ENCODE measurements at regions not wholly inside any gene's neighbourhood (a gene's known extent, or its start where the extent isn't known, plus 50 kb on each side); places are given as distances from the start of the nearest gene placed in this dataset.
"Not testable (repeated sequence)": the region's sequence is repeated elsewhere in the genome, so short reads cannot be mapped to it uniquely, and the experiment has no call there.

DNA sequence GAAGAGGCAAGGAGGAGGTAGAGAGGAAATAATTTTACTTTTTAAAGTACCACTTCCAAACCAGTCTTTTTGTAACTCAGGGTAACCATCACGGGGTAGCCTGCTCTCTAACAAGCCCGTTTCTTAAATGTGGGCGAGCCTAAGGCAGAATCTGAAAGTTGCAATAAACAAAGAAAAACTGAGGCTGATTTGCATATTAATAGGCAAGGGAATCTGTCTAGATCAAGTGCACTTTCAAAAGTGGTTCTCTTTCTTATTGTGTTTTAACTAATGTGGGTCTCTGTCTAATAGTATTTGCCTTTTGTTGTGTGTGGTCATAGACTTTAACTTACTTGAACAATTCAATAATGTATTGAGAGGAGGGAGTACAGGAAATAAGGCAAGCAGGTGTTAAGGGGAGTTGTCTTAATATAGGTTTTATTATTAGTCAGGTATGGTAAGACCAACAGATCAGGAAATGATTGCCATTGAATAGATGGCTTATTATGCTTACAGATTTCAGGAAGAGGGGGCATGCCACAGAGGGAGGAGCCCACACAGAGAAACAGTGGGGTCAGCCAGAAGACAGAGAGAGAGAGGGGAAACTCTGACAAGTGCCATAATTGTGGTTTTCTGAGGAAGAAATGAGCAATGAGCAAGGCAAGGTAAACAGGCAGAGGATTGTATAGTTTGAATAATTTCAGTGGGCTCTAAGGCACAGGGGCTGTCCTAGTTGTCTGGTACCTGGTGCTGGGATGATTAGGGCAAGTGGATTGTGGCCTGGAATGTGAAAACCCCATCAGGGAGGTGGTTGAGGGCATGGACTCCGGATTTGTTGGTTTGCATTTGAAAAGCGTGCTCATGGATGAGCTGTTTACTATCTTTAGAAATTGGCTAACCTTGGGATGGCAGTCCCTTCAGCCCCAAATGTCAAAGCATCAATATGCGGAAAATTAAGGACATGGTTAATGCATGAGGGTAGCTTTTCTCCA, 237.2 kb downstream of the TOX3 start:
- no peak for DNase-seq

DNA sequence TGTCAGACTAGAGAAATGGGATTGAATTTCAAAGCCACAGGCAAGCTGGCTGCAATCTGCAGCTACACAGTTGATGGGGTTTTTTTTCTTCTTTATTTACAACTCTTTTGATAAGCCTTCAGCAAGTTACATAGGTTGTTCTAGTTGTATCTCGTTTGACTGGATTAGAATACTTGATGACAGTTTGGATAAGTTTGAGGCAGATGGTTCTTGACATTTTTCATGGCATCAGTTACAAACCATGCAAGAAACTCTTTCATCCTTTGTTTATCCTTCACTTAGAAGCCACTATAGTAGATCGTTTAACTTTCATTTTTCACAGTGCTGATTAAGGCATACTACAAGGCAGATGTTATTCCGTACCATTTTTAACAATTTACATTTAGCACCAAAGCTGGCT, 238.9 kb downstream of the TOX3 start:
- no peak for DNase-seq

DNA sequence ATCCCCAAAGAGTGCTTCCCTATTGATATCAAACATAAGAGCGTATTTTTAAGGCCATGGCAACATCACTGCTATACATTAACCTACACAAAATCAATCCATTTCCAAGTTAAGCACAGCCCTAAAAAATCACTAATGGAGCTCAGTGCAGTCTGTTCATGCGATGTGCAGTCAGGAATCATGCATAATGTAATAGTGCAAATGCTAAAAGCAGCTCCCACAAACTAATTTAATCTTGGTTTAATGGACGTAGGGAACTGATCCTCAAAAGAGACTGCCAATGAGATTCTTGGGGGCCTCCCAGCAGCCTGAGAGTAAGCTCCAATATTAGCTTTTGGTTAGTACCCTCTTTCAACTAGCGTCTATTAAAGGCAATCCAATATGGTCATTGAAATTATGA, 245.9 kb downstream of the TOX3 start:
- DNase-seq = no peak

DNA sequence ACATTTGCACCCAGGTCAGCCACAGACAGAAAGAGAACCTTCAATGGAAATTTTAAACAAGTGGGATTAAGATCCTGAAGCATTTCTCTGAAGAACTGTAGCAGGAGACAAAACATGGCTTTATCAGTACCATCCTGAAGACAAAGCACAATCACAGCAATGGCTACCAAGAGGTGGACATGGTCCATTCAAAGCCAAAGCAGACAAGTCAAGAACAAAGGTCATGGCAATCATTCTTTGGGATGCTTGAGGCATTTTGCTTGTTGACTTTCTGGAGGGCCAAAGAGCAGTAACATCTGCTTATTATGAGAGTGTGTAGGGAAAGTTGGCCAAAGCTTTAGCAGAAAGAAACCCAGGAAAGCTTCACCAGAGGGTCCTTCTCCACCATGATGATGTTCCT, 248.2 kb downstream of the TOX3 start:
- DNase-seq = no peak

DNA sequence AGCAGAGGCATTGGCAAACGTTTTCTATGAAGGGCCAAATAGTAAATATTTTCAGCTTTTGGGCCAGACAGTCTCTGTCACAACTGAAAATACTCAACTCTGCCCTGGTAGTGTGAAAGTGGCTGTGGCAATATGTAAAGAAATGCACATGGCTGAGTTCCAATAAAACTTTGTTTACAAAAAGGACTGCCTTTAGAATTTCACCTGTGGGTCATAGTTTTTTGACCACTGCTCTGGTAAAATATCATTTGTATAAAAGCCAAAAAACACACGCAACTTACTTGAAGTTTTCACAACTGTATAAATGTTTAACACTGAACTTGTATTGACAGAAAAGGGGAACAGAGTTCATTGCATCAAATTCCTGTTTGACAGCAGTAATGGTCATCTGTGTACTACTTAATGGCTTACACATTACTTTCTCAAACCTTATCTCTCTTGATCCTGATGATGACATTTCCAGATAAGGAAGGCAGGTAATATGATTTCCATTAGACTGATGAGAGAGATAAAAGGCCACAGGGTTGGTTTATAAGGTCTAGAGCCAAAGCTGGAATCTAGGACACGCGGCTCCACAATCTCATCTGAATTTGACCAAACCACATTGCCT, 250.1 kb downstream of the TOX3 start:
- not testable (repeated sequence) for DNase-seq

DNA sequence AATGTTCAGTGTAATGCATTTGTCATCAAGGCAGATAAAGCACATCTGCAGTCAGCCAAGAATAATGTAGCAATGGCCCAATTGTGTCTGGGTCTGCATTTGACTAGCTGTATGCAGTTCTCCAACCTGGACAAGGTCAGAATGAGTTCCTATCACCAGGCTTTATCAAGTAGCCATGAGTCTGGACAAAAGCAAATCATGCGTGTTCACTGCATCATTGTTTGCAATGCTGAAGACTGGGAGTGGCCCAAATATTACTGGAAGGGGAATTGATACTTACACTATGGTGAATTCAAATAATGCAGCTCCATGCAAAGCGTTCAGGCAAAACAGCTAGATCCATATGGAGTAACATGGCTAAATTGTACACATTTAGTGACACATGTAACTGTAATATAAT, 250.9 kb downstream of the TOX3 start:
- DNase-seq = no peak

DNA sequence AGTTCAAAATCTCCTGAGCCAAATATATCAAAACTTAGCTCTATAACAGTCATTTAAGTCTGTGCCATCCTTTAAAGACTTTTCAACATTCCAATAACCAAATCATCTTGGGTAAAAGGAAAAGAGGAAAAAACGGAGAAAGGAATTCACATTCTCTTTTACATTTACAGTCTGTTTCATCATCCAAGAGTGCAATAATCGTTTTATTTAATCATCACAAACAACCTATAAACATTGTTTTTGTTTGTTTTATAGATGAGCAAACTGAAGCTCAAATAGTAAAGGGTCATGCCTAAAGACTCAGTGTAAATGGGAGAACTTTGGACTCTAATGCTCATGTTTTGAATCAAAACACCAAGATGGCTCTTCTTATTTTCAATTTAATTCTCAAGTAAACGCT, 252.3 kb downstream of the TOX3 start:
- no peak for DNase-seq

DNA sequence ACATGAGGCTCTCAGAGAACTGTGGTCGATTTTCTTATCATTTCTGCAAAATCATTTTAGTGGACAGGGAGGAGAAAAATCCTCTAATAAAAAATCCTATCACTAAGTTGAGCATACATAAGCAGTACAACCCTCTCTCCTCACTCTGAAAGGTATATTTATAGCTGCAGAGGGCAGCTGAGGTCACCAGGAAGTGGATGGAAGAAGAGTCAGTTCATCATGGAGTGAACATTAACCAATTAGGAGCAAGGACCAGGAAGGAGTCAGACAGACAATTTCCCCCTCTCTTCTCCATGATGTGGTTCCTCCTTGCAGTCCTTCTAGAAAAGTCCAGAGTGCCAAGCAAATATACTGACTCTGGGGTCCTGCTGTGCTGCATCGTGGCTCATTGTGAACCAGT, 253.7 kb downstream of the TOX3 start:
- DNase-seq = no peak

DNA sequence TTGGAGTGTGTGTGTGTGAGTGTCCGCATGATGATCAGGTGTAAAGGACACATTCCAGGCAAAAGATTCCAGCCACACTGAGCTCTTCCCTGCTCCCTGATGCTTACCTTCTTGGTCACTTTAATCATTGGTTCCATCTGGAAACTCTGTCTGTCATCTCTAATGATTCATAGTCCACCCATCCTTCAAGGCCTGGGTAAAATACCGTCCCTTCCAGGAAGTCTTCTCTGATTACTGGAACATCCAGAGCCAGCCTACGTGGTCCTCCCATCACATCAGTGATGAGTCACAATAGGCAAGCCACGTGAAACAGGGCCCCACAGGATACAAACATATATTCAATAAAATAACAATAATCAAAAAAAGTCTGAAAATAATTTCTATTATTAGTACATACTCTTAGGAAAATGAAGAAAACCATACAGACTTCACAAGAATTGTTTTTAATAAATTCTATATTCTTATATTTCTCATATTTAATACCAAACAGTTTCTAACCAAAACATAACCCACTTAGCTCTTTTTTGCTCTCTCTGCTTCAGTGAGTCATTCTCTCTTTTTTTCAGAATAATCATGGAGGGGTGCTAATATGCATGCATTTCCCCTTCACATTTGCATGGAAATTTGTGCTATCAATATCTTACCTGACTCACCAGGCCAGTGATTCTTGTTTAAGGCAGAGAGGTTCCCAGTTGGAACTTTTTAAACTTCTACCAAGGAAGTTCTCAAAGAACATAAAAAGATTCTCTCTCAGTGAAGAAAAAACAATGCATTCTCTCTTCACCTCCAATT, 263.2 kb downstream of the TOX3 start:
- DNase-seq = no peak

DNA sequence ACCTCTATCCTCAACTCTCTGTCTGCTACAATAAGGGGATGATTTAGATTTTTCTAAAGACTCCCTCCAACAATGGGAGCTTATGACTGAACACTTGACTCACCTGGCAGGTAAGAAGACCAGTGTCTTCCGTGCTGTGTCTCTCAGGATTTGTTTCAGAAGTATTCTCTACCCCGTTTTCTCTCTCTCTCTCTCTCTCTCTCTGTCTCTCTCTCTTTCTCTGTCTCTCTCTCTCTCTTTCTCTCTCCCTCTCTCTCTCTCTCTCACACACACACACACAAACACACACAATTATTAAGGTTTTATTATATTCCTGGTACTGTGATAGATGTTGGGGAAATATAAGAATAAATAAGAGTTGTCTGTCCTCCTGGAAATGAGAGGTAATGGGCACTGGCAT, 263.9 kb downstream of the TOX3 start:
- DNase-seq = no peak

DNA sequence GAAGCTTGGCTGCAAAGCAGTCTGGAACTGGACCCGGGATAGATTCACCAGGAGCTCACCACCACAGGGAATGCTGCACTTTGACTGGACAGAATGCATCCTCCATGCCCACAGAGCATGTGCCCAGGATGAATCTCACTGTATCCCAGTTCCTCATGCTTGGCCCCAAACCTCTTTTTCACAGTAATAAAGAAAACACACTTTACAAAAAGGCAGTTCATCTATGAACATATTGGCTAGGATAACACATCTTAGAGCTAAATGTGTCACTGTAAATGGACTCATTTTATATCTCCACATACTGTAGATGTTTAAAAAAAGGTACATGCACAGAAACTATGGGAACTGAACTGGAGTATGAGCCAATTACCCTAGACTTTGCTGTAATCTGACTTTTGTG, 266.9 kb downstream of the TOX3 start:
- no peak for DNase-seq

DNA sequence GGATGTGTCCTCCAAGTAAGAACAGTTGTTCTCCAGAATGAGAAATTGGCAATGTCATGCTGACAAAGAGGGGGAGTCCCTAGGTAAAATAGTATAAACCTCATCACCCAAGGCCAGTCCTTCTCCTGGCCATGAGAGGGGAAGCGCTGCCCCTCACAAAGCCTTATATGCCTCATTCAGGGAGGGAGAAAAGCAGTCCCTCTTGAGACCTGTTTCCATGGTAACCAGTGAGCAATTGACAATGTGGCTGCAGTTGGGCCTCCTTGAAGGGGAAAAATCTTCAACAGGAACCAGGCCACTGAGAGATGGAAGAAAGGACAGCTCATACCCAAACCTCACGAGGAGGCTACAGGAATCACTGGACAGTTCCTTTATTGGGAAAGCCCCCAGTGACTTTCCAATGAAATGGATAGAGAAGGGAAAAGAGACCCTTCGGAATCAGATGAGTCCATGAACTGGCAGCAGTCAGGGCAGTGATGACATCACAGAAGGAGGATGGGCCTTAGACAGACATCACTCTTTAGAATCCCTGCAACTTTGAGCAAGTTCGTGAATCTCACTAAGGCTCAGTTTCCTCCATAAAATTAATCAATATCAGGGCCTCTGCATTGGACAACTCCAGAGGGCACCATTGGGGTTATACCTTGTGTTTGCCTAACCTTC, 275.7 kb downstream of the TOX3 start:
- DNase-seq = no peak

DNA sequence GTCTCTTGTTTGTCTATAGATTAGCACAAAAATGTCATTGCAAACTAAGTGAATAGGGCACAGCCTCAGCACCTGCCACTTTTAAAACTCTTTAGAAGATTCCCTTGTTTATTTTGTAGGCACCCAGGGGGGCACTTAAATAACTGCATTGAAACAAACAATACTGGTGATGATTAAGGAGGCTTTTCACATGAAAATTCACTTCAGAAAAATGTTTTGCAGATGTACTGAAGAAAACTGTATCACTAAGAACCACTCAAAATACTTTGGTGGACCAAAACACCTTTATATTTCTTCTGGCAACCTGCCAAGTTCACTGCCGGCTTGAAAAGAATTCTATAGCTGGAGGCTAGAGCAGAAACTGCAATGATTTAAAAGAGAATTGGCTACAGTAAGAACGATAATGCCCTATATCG, 281.5 kb downstream of the TOX3 start:
- DNase-seq = no peak

DNA sequence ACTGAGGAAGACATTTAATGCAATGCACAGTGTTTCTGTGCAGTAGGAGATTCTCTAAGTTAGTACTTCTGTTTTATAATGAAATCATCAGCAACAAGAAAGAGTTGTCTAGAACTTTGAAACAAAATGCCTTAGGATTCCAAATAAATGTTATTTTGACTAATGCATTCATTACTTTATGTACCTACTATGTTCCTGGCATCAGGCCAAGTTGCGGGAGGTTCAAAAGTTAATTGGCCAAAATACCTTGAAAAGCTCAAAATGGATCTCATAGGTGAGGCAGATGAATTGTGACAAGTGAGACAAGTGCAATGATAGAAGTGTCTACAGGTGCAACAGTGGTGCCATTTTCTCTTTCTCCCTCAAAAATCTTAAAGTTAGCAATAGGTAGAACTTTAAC, 289.4 kb downstream of the TOX3 start:
- no peak for DNase-seq

DNA sequence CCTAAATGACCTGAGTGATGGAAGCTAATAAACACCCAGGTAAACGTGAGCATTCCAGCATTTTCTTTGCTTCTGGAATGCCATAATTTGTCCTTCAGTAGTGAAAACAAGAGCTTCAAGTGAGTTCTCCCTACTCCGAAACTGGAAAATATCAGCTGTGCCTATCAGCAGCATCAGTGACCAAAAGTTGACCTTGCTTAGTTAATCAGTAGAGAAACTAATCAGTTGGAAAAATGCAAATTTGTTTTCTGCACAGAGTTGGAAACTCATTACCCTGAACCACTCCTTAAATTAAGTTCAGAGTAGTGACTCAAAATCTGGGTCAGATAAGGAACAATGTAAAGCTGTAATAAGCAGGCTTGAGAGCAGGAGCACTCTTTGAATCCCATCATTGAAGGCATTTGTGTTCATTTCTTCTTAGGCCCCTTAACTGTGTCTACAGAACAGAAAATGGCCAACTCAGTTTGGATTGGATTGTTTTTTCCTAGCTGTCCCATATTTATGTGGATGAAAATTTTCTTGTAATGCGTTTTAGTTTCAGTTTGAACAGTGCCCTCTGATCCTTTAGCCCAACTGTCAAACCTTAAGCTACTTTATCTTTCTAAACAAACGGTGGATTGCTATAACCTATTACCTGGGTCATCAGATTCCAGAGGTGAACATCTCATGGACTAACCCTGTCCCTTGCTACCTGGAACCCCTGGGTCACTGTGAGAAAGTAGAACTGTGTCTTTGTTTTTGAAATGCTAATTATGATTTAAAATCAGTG, 290.4 kb downstream of the TOX3 start:
- DNase-seq = no peak

DNA sequence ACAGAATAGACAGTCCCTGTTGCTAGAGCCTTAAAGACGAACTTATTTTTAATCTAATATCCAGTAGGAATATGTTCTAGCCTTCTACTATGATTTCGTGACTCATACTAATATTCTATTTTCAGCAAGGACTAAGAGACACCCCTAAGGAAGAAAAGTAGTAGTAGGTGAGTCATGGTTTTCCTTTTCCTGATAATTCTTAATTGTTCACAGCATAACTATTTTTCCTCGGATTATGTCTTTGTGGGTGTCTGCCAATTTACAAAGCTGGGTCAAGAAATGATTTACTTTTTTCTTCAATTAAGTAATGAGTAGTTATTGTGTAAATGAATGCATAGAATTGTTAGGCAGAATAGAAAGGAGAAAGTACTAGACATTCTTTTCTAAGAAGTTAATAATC, 292.2 kb downstream of the TOX3 start:
- DNase-seq = no peak

DNA sequence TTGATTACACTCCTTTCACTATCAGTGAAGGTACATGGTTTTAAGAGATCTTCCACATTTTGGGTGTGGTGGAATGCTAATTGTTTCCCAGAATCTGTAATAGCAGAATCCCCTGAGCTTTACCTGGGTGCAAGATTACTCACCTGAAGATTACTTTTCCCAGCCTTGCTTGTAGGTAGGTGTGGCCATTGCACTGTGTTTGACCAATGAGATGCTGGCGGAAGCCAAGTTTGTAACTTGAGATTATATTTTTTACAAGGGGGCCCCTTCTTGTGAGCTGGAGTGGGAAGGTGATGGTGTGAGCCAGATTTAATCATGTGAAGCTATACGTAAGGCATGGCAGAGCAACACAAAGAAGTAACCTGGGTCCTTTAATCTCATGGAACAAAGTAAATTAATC, 294.3 kb downstream of the TOX3 start:
- DNase-seq = no peak

DNA sequence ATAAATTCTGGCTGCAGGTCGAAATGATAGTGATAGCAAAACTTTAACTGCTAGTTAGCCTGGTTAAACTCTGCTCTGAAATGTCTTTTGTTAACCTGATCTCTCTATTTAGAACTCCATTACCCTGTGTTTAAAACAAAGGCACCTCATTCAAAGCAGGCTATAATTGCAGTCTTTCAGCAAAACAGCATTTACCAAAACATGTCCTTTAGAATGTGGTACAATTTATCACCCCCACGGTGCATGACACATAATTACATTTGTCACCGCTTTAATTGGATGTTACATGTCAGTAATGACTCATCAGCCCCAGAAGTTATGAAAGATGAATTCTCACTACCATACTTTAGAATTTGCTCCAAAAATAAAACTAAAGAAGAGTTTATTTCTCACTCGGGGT, 295.4 kb downstream of the TOX3 start:
- no peak for DNase-seq

DNA sequence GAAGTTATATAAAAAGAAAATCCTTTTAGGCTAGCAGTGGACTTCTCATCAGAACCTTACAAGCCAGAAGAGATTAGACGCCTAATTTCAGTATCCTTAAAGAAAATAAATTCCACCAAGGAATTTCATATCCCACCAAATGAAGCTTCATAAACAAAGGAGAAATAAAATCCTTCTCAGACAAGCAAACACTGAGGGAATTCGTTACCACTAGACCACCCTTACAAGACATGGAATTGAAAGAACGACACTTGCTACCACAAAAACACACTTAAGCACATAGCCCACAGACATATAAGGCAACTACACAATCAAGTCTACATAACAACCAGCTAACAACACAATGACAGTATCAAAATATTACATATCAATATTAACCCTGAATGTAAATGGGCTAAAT, 299.2 kb downstream of the TOX3 start:
- no peak for DNase-seq

DNA sequence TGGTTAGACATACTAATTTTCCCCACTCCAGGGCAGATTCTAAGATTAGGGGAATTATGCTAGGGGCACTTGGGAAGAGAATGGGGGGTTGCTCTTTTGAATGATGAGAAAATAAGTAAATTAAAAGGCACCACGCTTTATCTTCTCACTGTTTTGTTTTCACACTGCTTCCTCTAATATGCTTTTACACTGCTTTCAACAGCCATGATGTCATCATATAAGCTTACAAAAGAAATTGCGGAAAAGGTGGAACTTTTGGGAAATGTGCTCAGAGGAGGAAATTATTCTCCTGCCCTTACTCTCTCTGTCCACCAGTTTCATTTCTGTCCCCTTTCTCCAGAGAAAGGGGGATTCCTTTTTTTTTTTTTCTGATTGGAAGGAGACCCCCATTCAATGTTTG, 308.2 kb downstream of the TOX3 start:
- DNase-seq = no peak

DNA sequence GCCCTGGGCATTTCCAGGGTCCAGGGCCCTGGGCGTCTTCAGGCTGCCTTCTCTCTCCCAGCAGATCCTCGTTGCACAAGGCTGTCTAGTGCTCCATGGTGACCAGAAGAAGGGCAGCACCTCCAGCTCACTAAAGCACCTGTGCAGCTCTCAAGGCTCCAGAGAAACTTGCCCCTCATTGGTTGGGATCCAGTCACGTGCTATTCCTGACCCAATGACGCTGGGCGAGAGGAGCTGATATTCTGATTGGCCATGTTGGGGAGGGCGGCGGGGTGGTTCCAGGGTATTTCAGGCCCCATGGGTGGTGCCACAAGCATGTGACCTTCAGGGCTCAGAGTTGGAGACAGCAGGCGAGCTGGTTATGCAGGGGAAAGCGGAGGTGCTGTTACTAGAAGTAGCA, 309.1 kb downstream of the TOX3 start:
- DNase-seq = no peak

DNA sequence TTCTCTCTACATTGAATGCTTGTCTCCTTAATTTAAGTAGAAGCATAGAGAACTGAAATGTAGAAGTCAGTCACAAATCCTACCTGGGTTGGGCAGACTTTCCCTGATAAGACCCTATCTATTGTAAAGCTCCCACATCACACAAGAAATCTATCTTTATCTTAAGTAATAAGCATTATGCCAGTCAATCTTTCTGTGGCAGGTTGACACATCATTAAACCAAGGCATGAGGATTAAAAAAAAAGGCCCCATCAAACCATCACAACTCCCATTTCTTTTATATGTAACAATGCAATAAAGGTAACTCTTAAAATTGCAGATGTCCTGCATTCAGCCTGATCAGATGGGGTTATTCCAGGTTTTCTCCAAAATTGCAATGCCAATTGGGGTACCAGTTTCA, 311.8 kb downstream of the TOX3 start:
- DNase-seq = no peak
